ENCODE measurements at regions not wholly inside any gene's neighbourhood (a gene's known extent, or its start where the extent isn't known, plus 50 kb on each side); places are given as distances from the start of the nearest gene placed in this dataset.
"Not testable (repeated sequence)": the region's sequence is repeated elsewhere in the genome, so short reads cannot be mapped to it uniquely, and the experiment has no call there.

GRCh38 chr15:79606831-79607355 is 174.8 kb downstream of the MINAR1 start:
- DNase-seq: no peak

DNA sequence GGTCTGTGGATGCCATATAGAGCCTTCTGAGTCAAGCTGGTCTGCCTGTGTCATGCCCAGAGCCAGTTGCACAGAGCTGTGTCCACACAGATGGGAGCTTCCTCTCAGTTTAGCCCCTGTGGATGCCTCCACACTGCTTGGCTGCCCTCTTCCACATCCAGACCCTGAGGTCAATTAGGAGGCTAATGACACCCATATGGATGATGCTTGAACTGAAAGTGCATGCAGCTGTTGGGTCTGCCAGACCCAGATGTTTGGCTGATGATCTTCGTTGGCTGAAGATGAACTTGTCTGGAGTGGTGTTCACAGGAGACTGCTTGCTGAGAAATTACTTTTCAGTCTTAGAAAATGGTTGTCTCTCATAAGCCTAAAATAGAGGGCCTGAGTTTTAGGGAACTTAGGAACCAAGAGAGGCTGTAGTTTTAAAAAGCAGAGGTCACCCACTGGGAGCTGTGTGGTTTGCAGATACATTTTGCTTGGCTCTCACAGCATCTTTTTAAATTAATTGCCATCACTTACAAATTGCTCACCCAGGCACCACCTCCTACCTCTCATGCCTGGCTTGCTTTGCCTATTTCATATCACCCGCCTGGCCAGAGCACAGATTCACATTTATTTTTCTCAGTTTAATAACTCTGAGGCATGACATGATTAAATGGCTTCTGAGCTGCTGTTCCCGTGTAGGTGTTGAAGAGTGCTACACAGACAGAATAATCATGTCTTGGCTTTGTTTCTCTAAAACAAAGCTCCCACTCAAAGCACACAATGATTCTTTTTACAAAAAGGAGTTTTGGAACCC is 176.1 kb downstream of the MINAR1 start:
- no peak for DNase-seq

- no peak for DNase-seq
These were observed 177.4 kb downstream of the MINAR1 start for GRCh38 chr15:79609506-79609905.

DNA sequence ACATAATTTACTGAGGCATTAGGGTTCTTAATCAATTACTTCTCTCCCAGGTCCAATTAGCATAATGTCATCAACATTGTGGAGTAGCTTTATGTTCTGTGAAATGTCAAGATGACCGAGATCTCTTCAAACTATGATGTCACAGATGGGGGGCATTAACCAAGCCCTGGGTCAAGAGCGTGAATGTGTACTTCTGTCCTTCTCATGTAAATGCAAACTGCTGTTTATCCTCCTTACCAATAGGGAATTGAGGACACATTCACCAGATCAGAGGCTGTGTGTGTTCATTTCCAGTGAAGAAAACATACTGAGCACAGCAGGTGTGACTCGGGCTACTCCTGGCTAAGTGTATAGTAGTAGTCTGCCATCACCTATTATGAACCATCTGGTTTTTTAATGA is 177.9 kb downstream of the MINAR1 start:
- DNase-seq: no peak

GRCh38 chr15:79615754-79616153 is 183.6 kb downstream of the MINAR1 start:
- no peak for DNase-seq

- DNase-seq: no peak
These were observed 184.9 kb downstream of the MINAR1 start for GRCh38 chr15:79617071-79617470.

- DNase-seq: no peak
These were observed 188.1 kb downstream of the MINAR1 start for GRCh38 chr15:79620112-79620857.

DNA sequence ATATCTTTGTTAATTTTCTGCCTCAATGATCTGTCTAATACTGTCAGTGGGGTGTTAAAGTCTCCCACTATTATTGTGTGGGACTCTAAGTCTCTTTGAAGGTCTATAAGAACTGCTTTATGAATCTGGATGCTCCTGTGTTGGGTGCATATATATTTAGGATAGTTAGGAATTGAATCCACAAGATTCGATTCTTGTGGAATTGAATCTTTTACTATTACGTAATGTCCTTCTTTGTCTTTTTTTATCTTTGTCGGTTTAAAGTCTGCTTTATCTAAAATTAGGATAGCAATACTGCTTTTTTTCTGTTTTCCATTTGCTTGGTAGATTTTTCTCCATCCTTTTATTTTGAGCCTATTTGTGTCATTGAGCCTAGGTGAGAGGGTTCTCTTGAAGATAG is 189.7 kb downstream of the MINAR1 start:
- not testable (repeated sequence) for DNase-seq

DNA sequence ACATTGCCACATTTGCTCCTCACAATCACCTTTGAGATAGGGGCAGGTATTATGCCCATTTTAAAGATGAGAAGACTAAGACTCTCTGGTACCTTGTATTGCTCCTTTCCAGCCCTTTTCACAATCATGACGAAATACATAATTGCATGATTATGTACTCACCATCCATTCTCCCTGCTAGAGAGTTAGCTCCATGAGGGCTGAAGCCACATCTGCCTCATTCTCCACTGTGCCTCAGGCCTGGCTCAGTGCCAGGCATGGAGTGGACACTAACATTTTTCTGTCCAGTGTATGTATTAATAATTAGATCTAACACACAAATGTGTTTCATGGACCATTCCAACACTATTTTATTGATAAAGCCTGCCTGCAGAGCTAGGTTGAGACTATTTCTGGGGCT is 191.4 kb downstream of the MINAR1 start:
- no peak for DNase-seq

- DNase-seq: no peak
These were observed 197.6 kb downstream of the MINAR1 start for GRCh38 chr15:79629687-79630086.

DNA sequence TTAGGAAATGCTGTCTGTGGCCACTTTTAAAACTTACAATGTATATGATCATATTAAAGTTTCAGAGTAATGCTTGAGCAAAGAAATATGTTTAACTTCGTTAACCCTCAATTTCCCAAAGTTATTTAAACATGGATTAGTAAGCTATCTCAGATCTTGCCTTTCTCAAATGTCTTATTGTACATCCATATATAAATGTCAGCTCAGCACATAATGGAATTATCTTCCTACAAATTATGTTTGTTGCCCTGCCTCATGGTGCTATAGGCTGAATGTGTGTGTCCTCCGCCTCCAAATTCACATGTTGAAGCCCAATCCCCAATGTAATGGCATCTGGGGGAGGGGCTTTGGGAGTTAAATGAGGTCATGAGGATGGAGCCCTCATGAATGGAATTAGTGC is 200.3 kb downstream of the MINAR1 start:
- DNase-seq: no peak

GRCh38 chr15:79635149-79635771 is 203.1 kb downstream of the MINAR1 start:
- DNase-seq: no peak

GRCh38 chr15:79635897-79636561 is 203.9 kb downstream of the MINAR1 start:
- DNase-seq: no peak

DNA sequence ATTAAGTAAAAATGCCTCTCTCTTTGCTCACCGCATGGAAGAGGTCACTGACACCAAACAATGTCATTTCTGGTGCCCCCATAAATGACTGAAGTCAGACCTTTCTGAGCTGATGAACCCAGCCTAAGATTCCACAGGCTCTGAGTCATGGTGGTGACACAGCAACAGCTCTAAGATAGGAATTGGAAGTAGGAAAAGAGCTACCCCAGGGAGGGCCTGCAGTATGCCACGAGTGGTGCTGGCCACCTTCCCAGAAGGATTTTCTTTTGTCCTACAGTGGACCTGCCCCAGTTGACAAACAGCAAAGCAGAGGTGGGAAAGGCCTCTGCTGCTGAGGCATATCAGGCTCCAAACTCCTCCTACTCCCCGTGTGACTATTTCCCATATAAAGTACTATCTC is 208.1 kb downstream of the MINAR1 start:
- no peak for DNase-seq

DNA sequence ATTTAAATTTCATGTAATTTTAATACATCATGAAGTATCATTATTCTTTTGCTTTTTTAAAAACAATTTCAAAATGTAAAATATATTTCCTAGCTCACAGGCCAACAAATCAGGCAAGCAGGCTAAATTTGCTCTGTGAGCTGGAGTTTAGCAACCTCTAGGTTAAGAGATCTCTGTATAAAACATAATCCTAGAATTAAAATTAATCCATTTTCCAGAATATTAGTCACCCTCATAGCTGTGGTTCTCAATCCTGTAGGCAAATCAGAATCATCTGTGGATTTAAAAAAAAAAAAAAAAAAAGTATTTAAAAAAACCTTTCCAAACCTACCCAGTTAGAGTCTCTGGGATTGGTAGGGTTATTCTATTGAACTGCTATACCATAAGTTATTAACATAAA is 209.7 kb downstream of the MINAR1 start:
- no peak for DNase-seq

DNA sequence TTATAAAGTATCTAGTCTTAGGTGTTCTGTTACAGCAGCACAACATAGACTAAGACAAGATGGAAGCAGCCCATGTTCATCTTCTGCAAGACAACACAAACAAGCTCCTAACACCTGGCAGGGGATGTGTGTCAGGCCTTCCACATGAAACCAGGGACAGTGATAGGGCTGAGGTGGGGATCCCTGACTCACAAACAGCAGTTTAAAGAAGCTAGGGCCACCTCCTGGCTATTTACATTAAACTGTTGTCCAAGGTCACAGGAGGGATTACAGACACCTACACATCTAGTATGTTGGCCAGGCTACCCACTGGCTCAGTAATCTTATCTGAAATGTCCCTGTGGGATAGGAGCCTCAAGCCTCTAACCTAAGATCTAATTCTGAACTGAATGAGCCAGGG is 211.3 kb downstream of the MINAR1 start:
- DNase-seq: no peak

GRCh38 chr15:79644091-79644490 is 212.0 kb downstream of the MINAR1 start:
- no peak for DNase-seq

GRCh38 chr15:79652972-79653371 is 220.8 kb downstream of the MINAR1 start:
- not testable (repeated sequence) for DNase-seq

GRCh38 chr15:79653533-79653932 is 221.4 kb downstream of the MINAR1 start:
- no peak for DNase-seq

DNA sequence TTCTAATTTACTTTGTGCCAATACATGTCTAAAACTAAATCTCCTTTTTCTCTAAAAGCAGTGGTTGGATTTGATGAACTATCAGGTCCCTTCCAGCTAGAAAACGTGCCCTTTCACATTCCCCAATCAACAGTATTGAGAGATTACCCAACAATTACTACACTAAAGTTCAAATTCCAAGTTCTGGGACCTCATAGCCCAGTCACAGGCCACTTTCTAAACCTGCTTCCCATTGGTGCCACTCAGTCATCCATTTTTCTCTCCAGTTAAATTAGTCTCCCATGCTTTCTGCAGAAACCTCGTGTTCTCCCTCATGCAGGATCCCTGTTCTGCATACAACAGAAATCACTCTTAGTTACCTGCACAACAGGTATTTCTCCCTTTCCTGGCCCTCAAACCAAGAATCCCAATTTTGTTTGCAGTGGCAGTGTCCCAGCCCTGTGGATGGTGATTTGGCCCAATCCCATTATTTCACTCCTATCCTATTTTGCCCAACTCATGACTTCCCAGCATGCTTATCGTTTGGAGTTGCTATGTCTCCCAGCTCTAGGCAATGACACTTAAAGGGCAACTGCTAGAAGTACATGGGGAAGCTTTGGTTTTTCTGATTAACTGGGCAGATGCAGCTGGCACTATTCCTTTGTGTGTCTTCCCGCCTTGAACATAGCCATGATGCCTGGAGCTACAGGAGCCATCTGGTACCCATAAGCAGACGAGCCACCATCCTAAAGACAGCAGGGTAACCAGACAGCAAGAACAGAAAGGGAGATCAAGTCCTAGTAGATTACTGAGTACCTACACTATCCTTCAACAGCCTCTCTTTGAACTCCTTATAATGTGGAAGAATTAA is 224.2 kb downstream of the MINAR1 start:
- no peak for DNase-seq

DNA sequence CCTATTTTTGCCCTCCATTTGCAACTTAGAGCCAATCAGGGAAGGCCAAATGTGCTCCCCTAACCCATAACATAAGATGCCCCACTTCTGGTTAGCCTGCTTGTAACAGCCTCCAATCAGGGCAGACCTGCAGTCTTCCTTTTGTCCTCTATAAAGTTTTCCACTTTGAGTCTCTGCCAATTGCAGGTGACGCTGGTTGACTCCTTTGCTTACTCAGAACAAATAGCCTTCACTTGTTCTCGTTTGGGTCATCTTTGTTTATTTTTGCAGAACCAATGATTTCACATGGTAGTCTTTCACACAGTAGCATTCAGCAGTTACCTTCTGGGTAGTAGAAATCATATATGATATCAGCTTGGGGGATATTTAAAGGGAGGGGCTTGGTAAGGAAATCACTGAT is 225.6 kb downstream of the MINAR1 start:
- no peak for DNase-seq
